Neural cell (in vitro differentiated cells): ENCODE measurements at regions not wholly inside any gene's neighbourhood (a gene's known extent, or its start where the extent isn't known, plus 50 kb on each side); places are given as distances from the start of the nearest gene placed in this dataset.

Source experiments
- H2AFZ ChIP-seq: fragments of 200-600, 300-800 bp; sonication (generic), shearing (Covaris generic); 2 replicates; pipeline ENCODE4 v1.6.0; 2014; ENCODE audit warnings: low read depth, mild to moderate bottlenecking, antibody characterized with exemption, low read length, moderate library complexity
- H3F3A ChIP-seq: fragments of 200-600 bp; shearing (Covaris generic); 2 replicates; pipeline ENCODE4 v1.6.1; 2016; ENCODE audit warnings: mild to moderate bottlenecking, moderate library complexity, mixed read lengths, antibody characterized with exemption, low read length; ENCODE audit not compliant: insufficient read depth, poor library complexity, severe bottlenecking
- H3K27ac ChIP-seq: fragments of 200-600, 300-800 bp; sonication (generic), shearing (Covaris generic); 2 replicates; pipeline ENCODE4 v1.5.1; 2014; ENCODE audit warnings: mild to moderate bottlenecking, low read length, moderate library complexity
- H3K27me3 ChIP-seq: fragments of 300-800, 200-600 bp; sonication (generic), shearing (Covaris generic); 2 replicates; pipeline ENCODE4 v1.6.0; 2014; ENCODE audit warnings: mild to moderate bottlenecking, low read depth, low read length, moderate library complexity; ENCODE audit not compliant: insufficient read depth
- H3K36me3 ChIP-seq: fragments of 300-800, 200-600 bp; sonication (generic), shearing (Covaris generic); 2 replicates; pipeline ENCODE4 v1.5.1; 2014; ENCODE audit warnings: mild to moderate bottlenecking, antibody characterized with exemption, low read length, moderate library complexity; ENCODE audit not compliant: insufficient read depth
- H3K4me2 ChIP-seq: fragments of 300-800, 200-600 bp; sonication (generic), shearing (Covaris generic); 2 replicates; pipeline ENCODE4 v1.6.0; 2014; ENCODE audit warnings: mild to moderate bottlenecking, low read length
- H3K4me3 ChIP-seq: fragments of 300-800, 200-600 bp; sonication (generic), shearing (Covaris generic); 2 replicates; pipeline ENCODE4 v1.5.1; 2014; ENCODE audit warnings: mild to moderate bottlenecking, low read length, moderate library complexity
- H3K79me2 ChIP-seq: fragments of 200-600 bp; shearing (Covaris generic); replicated peaks from 2 replicates; pipeline ENCODE4 v1.6.0; 2014; ENCODE audit warnings: mild to moderate bottlenecking, low read length, moderate library complexity; ENCODE audit not compliant: insufficient read depth
- H3K9ac ChIP-seq: fragments of 300-800, 200-600 bp; sonication (generic), shearing (Covaris generic); 2 replicates; pipeline ENCODE4 v1.6.1; 2016; ENCODE audit warnings: mild to moderate bottlenecking, low read length, mixed read lengths
- H3K9me2 ChIP-seq: fragments of 200-600 bp; shearing (Covaris generic); 2 replicates; pipeline ENCODE4 v1.6.1; 2016; ENCODE audit warnings: mild to moderate bottlenecking, low read length, mixed read lengths; ENCODE audit not compliant: insufficient read depth
- H3K9me3 ChIP-seq: fragments of 200-600, 300-800 bp; sonication (generic), shearing (Covaris generic); 2 replicates; pipeline ENCODE4 v1.6.1; 2016; ENCODE audit warnings: mild to moderate bottlenecking, mixed run types, low read length, moderate library complexity, mixed read lengths
- H4K20me1 ChIP-seq: fragments of 200-600 bp; shearing (Covaris generic); 2 replicates; pipeline ENCODE4 v1.6.1; 2016; ENCODE audit warnings: mild to moderate bottlenecking, mixed run types; ENCODE audit not compliant: insufficient read depth
- EP300 ChIP-seq: fragments of 450-650 bp; conservative IDR thresholded peaks from 2 replicates; pipeline ENCODE4 v1.6.1; 2014; ENCODE audit warnings: antibody characterized with exemption, mild to moderate bottlenecking, moderate library complexity; ENCODE audit not compliant: poor library complexity, severe bottlenecking
- EZH2 ChIP-seq: fragments of 200-600, 300-800 bp; shearing (Covaris generic), sonication (generic); IDR thresholded peaks from 2 replicates; pipeline ENCODE4 v1.6.1; 2014; ENCODE audit warnings: antibody characterized with exemption, low read length, borderline replicate concordance, mild to moderate bottlenecking; ENCODE audit not compliant: insufficient read depth, poor library complexity, severe bottlenecking
- MXI1 ChIP-seq: fragments of 450-650 bp; conservative IDR thresholded peaks from 2 replicates; pipeline ENCODE4 v1.6.1; 2014; ENCODE audit warnings: antibody characterized with exemption, mild to moderate bottlenecking; ENCODE audit not compliant: poor library complexity, severe bottlenecking
- POLR2AphosphoS5 ChIP-seq: IDR thresholded peaks from 2 replicates; pipeline ENCODE4 v1.6.1; 2012
- RAD21 ChIP-seq: fragments of 450-650 bp; conservative IDR thresholded peaks from 2 replicates; pipeline ENCODE4 v1.6.1; 2014; ENCODE audit warnings: antibody characterized with exemption, mild to moderate bottlenecking, moderate library complexity
- SMC3 ChIP-seq: fragments of 450-650 bp; conservative IDR thresholded peaks from 2 replicates; pipeline ENCODE4 v1.6.1; 2014; ENCODE audit warnings: antibody characterized with exemption, mild to moderate bottlenecking, moderate library complexity; ENCODE audit not compliant: poor library complexity
- TAF1 ChIP-seq: IDR thresholded peaks from 2 replicates; pipeline ENCODE4 v1.6.1; 2012; ENCODE audit warnings: low read depth
- TF ChIP-seq, protein P1 (sequence below): fragments of 450-650 bp; IDR thresholded peaks from 2 replicates; pipeline ENCODE4 v1.5.1; 2014; ENCODE audit warnings: antibody characterized with exemption, mild to moderate bottlenecking, moderate library complexity; ENCODE audit not compliant: poor library complexity, severe bottlenecking
- TF ChIP-seq, protein P2 (sequence below): IDR thresholded peaks from 2 replicates; pipeline ENCODE4 v1.6.1; 2012; ENCODE audit warnings: borderline replicate concordance

DNA sequence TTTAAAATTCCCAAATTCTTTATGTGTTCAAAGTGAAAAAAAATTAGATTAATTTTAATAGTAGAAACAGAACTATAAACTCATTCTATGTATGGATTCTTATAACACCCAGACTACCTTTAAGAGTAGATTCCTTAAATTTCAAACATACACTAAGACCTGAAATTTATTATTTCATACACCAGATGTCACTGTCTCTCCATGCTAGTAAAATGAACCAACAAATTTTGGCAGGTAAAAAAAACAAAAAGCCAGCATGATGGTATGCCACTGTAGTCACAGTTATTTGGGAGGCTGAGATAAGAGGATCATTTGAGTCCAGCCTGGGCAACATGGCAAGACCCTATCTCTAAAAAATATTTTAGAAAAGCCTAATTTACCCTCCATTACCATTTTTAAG, 461.3 kb upstream of the NAALADL2 start:
- Histone ChIP-seq H3K9ac (no peak overlapping the region), H3K4me2 (no peak overlapping the region), H3K27me3 (no peaks in the 10 kb centered on the region), H3K27ac (no peak overlapping the region), H3K36me3 (no peaks in the 10 kb centered on the region), H3K9me3 (no peaks in the 10 kb centered on the region), H3K79me2 (no peaks in the 10 kb centered on the region), H4K20me1 (no peaks in the 10 kb centered on the region), H2AFZ (no peak overlapping the region), H3K9me2 (no peaks in the 10 kb centered on the region), H3F3A (no peaks in the 10 kb centered on the region), H3K4me3 (no peak overlapping the region)
- peak; percentile 39 for TF ChIP-seq RAD21
- no peak for TF ChIP-seq EP300
- TF ChIP-seq, protein P1, sequence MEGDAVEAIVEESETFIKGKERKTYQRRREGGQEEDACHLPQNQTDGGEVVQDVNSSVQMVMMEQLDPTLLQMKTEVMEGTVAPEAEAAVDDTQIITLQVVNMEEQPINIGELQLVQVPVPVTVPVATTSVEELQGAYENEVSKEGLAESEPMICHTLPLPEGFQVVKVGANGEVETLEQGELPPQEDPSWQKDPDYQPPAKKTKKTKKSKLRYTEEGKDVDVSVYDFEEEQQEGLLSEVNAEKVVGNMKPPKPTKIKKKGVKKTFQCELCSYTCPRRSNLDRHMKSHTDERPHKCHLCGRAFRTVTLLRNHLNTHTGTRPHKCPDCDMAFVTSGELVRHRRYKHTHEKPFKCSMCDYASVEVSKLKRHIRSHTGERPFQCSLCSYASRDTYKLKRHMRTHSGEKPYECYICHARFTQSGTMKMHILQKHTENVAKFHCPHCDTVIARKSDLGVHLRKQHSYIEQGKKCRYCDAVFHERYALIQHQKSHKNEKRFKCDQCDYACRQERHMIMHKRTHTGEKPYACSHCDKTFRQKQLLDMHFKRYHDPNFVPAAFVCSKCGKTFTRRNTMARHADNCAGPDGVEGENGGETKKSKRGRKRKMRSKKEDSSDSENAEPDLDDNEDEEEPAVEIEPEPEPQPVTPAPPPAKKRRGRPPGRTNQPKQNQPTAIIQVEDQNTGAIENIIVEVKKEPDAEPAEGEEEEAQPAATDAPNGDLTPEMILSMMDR = peak; percentile 22

DNA sequence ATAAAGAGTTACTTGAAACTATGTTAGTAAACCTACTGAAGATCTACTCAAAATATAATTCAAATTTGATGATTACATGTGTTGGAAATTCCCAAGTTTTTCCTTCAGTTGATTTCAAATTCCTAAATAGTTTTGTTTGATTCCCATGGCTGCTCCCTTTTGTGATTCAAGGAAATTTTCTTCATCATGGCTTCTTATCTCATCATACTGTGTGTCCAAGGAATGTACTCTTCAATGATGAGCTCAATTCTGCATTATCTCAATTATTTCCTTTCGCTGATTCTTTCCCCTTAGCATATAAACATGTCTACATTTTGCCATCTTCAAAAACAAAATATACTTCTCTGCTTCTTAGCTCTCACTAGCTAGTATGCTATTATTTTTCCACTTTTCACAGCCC, 460.4 kb upstream of the NAALADL2 start:
- no peak for TF ChIP-seq POLR2AphosphoS5
- TF ChIP-seq MXI1 = no peak
- no peak for TF ChIP-seq EZH2
- TF ChIP-seq, protein P1 = no peak
- TF ChIP-seq RAD21 = no peak
- no peak for TF ChIP-seq SMC3
- no peak for TF ChIP-seq EP300
- TF ChIP-seq, protein P2, sequence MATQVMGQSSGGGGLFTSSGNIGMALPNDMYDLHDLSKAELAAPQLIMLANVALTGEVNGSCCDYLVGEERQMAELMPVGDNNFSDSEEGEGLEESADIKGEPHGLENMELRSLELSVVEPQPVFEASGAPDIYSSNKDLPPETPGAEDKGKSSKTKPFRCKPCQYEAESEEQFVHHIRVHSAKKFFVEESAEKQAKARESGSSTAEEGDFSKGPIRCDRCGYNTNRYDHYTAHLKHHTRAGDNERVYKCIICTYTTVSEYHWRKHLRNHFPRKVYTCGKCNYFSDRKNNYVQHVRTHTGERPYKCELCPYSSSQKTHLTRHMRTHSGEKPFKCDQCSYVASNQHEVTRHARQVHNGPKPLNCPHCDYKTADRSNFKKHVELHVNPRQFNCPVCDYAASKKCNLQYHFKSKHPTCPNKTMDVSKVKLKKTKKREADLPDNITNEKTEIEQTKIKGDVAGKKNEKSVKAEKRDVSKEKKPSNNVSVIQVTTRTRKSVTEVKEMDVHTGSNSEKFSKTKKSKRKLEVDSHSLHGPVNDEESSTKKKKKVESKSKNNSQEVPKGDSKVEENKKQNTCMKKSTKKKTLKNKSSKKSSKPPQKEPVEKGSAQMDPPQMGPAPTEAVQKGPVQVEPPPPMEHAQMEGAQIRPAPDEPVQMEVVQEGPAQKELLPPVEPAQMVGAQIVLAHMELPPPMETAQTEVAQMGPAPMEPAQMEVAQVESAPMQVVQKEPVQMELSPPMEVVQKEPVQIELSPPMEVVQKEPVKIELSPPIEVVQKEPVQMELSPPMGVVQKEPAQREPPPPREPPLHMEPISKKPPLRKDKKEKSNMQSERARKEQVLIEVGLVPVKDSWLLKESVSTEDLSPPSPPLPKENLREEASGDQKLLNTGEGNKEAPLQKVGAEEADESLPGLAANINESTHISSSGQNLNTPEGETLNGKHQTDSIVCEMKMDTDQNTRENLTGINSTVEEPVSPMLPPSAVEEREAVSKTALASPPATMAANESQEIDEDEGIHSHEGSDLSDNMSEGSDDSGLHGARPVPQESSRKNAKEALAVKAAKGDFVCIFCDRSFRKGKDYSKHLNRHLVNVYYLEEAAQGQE = no peak
- TF ChIP-seq TAF1 = no peak
- Histone ChIP-seq H3K9me2 (no peaks in the 10 kb centered on the region), H3K27me3 (no peaks in the 10 kb centered on the region), H3K27ac (no peak overlapping the region), H3F3A (no peaks in the 10 kb centered on the region), H3K9ac (no peak overlapping the region), H3K4me3 (no peak overlapping the region), H3K36me3 (no peaks in the 10 kb centered on the region), H3K4me2 (no peak overlapping the region), H3K79me2 (no peaks in the 10 kb centered on the region), H4K20me1 (no peaks in the 10 kb centered on the region), H3K9me3 (no peaks in the 10 kb centered on the region), H2AFZ (no peak overlapping the region)
